Immature natural killer cell (primary cell): ENCODE measurements at regions not wholly inside any gene's neighbourhood (a gene's known extent, or its start where the extent isn't known, plus 50 kb on each side); places are given as distances from the start of the nearest gene placed in this dataset.

Source experiments
- DNase-seq, 3 donors: peaks; one replicate each; pipeline ENCODE4 v3.0.0; 2022; ENCODE audit warnings: mixed read lengths in 1 of 3
- H3K27ac Mint-ChIP-seq, 6 donors: one replicate each; pipeline ENCODE4 v1.8.0; 2020; ENCODE audit warnings: mixed read lengths in 6 of 6, mild to moderate bottlenecking in 5 of 6, inconsistent platforms in 4 of 6, moderate library complexity in 3 of 6
- H3K27me3 Mint-ChIP-seq, 3 donors: one replicate each; pipeline ENCODE4 v1.8.0; 2020 to 2021; ENCODE audit warnings: low read depth in 3 of 3, mild to moderate bottlenecking in 3 of 3, mixed read lengths in 3 of 3, moderate library complexity in 3 of 3, inconsistent platforms in 1 of 3
- H3K36me3 Mint-ChIP-seq, 3 donors: one replicate each; pipeline ENCODE4 v1.8.0; 2020; ENCODE audit warnings: mixed read lengths in 3 of 3, inconsistent platforms in 2 of 3, mild to moderate bottlenecking in 2 of 3
- H3K4me1 Mint-ChIP-seq, 2 donors: one replicate each; pipeline ENCODE4 v1.8.0; 2020; ENCODE audit warnings: inconsistent platforms in 2 of 2, mild to moderate bottlenecking in 2 of 2, mixed read lengths in 2 of 2, moderate library complexity in 1 of 2
- H3K4me3 Mint-ChIP-seq, 5 donors: one replicate each; pipeline ENCODE4 v1.8.0; 2020; ENCODE audit warnings: mild to moderate bottlenecking in 5 of 5, mixed read lengths in 5 of 5, inconsistent platforms in 3 of 5, moderate library complexity in 3 of 5
- H3K9me3 Mint-ChIP-seq, 6 donors: one replicate each; pipeline ENCODE4 v1.8.0; 2020; ENCODE audit warnings: mild to moderate bottlenecking in 6 of 6, mixed read lengths in 6 of 6, inconsistent platforms in 4 of 6, moderate library complexity in 3 of 6

GRCh38 chr3:176942305-176942704, 255.0 kb downstream of the TBL1XR1 start:
- H3K27me3 Mint-ChIP-seq, result peaks cover 0 to 7% (median 3%) of the 10 kb centered on the region in 3 donors
- no peak for DNase-seq
- H3K4me3 Mint-ChIP-seq, result no peak overlapping the region

GRCh38 chr3:176941689-176942088, 255.6 kb downstream of the TBL1XR1 start:
- Mint-ChIP-seq H3K4me3 (no peak overlapping the region), H3K4me1 (no peaks in the 10 kb centered on the region)

More at GRCh38 chr3:176942305-176942704, 255.0 kb downstream of the TBL1XR1 start:
- Mint-ChIP-seq H3K27ac (no peak overlapping the region), H3K4me1 (no peaks in the 10 kb centered on the region), H3K9me3 (no peaks in the 10 kb centered on the region), H3K36me3 (no peaks in the 10 kb centered on the region)

GRCh38 chr3:176939022-176939817, 258.1 kb downstream of the TBL1XR1 start:
- no peaks in the 10 kb centered on the region for H3K9me3 Mint-ChIP-seq

More at GRCh38 chr3:176941689-176942088, 255.6 kb downstream of the TBL1XR1 start:
- no peak for DNase-seq
- H3K36me3 Mint-ChIP-seq, result no peaks in the 10 kb centered on the region
- peaks cover 0 to 7% (median 3%) of the 10 kb centered on the region in 3 donors for H3K27me3 Mint-ChIP-seq
- no peaks in the 10 kb centered on the region for H3K9me3 Mint-ChIP-seq
- no peak overlapping the region for H3K27ac Mint-ChIP-seq

GRCh38 chr3:176937994-176938393, 259.3 kb downstream of the TBL1XR1 start:
- H3K9me3 Mint-ChIP-seq, result no peaks in the 10 kb centered on the region
- no peak overlapping the region for H3K4me3 Mint-ChIP-seq
- H3K27me3 Mint-ChIP-seq, result peaks cover 0 to 7% (median 5%) of the 10 kb centered on the region in 3 donors
- DNase-seq, result no peak
- no peaks in the 10 kb centered on the region for H3K36me3 Mint-ChIP-seq
- H3K4me1 Mint-ChIP-seq, result no peaks in the 10 kb centered on the region
- no peak overlapping the region for H3K27ac Mint-ChIP-seq

More at GRCh38 chr3:176939022-176939817, 258.1 kb downstream of the TBL1XR1 start:
- H3K4me1 Mint-ChIP-seq, result no peaks in the 10 kb centered on the region
- DNase-seq, result peak; percentile 33 to 42 (median 40)
- peaks cover 0 to 10% (median 3%) of the 10 kb centered on the region in 3 donors for H3K27me3 Mint-ChIP-seq
- no peak overlapping the region for H3K27ac Mint-ChIP-seq
- no peaks in the 10 kb centered on the region for H3K36me3 Mint-ChIP-seq
- no peak overlapping the region for H3K4me3 Mint-ChIP-seq

GRCh38 chr3:176937541-176937940, 259.7 kb downstream of the TBL1XR1 start:
- no peaks in the 10 kb centered on the region for H3K4me1 Mint-ChIP-seq
- no peaks in the 10 kb centered on the region for H3K36me3 Mint-ChIP-seq
- H3K27ac Mint-ChIP-seq, result no peak overlapping the region
- no peak for DNase-seq
- H3K27me3 Mint-ChIP-seq, result peaks cover 0 to 7% (median 5%) of the 10 kb centered on the region in 3 donors
- no peak overlapping the region for H3K4me3 Mint-ChIP-seq
- H3K9me3 Mint-ChIP-seq, result no peaks in the 10 kb centered on the region

GRCh38 chr3:176935194-176935888, 261.9 kb downstream of the TBL1XR1 start:
- H3K27ac Mint-ChIP-seq, result no peak overlapping the region
- no peak for DNase-seq
- H3K9me3 Mint-ChIP-seq, result no peaks in the 10 kb centered on the region
- peaks cover 0 to 7% (median 5%) of the 10 kb centered on the region in 3 donors for H3K27me3 Mint-ChIP-seq
- no peak overlapping the region for H3K4me3 Mint-ChIP-seq
- H3K36me3 Mint-ChIP-seq, result no peaks in the 10 kb centered on the region
- no peaks in the 10 kb centered on the region for H3K4me1 Mint-ChIP-seq

GRCh38 chr3:176934698-176935097, 262.6 kb downstream of the TBL1XR1 start:
- no peaks in the 10 kb centered on the region for H3K36me3 Mint-ChIP-seq
- H3K27ac Mint-ChIP-seq, result no peak overlapping the region
- no peak for DNase-seq
- no peaks in the 10 kb centered on the region for H3K4me1 Mint-ChIP-seq
- no peak overlapping the region for H3K4me3 Mint-ChIP-seq
- no peaks in the 10 kb centered on the region for H3K9me3 Mint-ChIP-seq
- H3K27me3 Mint-ChIP-seq, result peaks cover 0 to 4% (median 2%) of the 10 kb centered on the region in 3 donors

- Mint-ChIP-seq H3K4me3 (no peak overlapping the region), H3K27ac (no peak overlapping the region), H3K36me3 (no peaks in the 10 kb centered on the region), H3K9me3 (no peaks in the 10 kb centered on the region), H3K4me1 (no peaks in the 10 kb centered on the region), H3K27me3 (peaks cover 0 to 4% (median 2%) of the 10 kb centered on the region in 3 donors)
- no peak for DNase-seq
Measured at GRCh38 chr3:176933704-176934103, 263.6 kb downstream of the TBL1XR1 start.

GRCh38 chr3:176932433-176932832, 264.8 kb downstream of the TBL1XR1 start:
- H3K27ac Mint-ChIP-seq, result no peak overlapping the region
- peaks cover 0 to 4% (median 4%) of the 10 kb centered on the region in 3 donors for H3K27me3 Mint-ChIP-seq
- no peak for DNase-seq
- H3K4me1 Mint-ChIP-seq, result peaks cover 0 to under 1% of the 10 kb centered on the region in 2 donors
- H3K36me3 Mint-ChIP-seq, result no peaks in the 10 kb centered on the region
- H3K9me3 Mint-ChIP-seq, result no peaks in the 10 kb centered on the region
- no peak overlapping the region for H3K4me3 Mint-ChIP-seq

- Mint-ChIP-seq H3K4me1 (peaks cover 0 to 5% of the 10 kb centered on the region in 2 donors), H3K27me3 (peaks cover 0 to 4% (median 4%) of the 10 kb centered on the region in 3 donors), H3K9me3 (peaks cover 0 to 2% (median 0%) of the 10 kb centered on the region in 6 donors), H3K4me3 (no peak overlapping the region), H3K27ac (no peak overlapping the region), H3K36me3 (no peaks in the 10 kb centered on the region)
- no peak for DNase-seq
Measured at GRCh38 chr3:176931991-176932390, 265.3 kb downstream of the TBL1XR1 start.

GRCh38 chr3:176930942-176931341, 266.3 kb downstream of the TBL1XR1 start:
- no peak overlapping the region for H3K27ac Mint-ChIP-seq
- peaks cover 0 to 2% (median 0%) of the 10 kb centered on the region in 6 donors for H3K9me3 Mint-ChIP-seq
- H3K36me3 Mint-ChIP-seq, result no peaks in the 10 kb centered on the region
- no peak overlapping the region for H3K4me3 Mint-ChIP-seq
- peaks cover 0 to 5% (median 4%) of the 10 kb centered on the region in 3 donors for H3K27me3 Mint-ChIP-seq
- peaks cover 2 to 16% of the 10 kb centered on the region in 2 donors for H3K4me1 Mint-ChIP-seq
- no peak for DNase-seq

GRCh38 chr3:176928582-176928931, 268.7 kb downstream of the TBL1XR1 start:
- Mint-ChIP-seq H3K4me3 (no peak overlapping the region), H3K27ac (no peak overlapping the region), H3K9me3 (peaks cover 0 to 2% (median 0%) of the 10 kb centered on the region in 6 donors), H3K36me3 (no peaks in the 10 kb centered on the region), H3K4me1 (peaks cover 4 to 17% of the 10 kb centered on the region in 2 donors), H3K27me3 (peaks cover 0 to 5% (median 0%) of the 10 kb centered on the region in 3 donors)
- no peak for DNase-seq

GRCh38 chr3:176927706-176928581, 269.3 kb downstream of the TBL1XR1 start:
- Mint-ChIP-seq H3K4me3 (no peak overlapping the region), H3K9me3 (peaks cover 0 to 2% (median 0%) of the 10 kb centered on the region in 6 donors), H3K4me1 (peaks cover 4 to 17% of the 10 kb centered on the region in 2 donors)

More at GRCh38 chr3:176927706-176928581, 269.3 kb downstream of the TBL1XR1 start:
- DNase-seq, result no peak
- Mint-ChIP-seq H3K36me3 (no peaks in the 10 kb centered on the region), H3K27me3 (peaks cover 0 to 3% (median 0%) of the 10 kb centered on the region in 3 donors), H3K27ac (no peak overlapping the region)
